H1 (cell line): ENCODE measurements at regions not wholly inside any gene's neighbourhood (a gene's known extent, or its start where the extent isn't known, plus 50 kb on each side); places are given as distances from the start of the nearest gene placed in this dataset.

Experiments used
- CTCF ChIA-PET: fragments of 300-600 bp; sonication (Branson Sonifier 250); formaldehyde crosslinking; loops from one replicate; lab custom pipeline; 2021; ENCODE audit not compliant: partially characterized antibody; lab: Charles Lee
- POLR2A ChIA-PET: fragments of 300-600 bp; sonication (Branson Sonifier 250); formaldehyde crosslinking; loops from one replicate; lab custom pipeline; 2021; ENCODE audit warnings: inconsistent platforms; ENCODE audit not compliant: partially characterized antibody; lab: Charles Lee
- DNase-seq, 2 experiments: peaks; one replicate each; pipeline versions ENCODE4 v3.0.0 to v3.0.0-alpha.2; 2010 to 2022; ENCODE audit warnings: low spot score in 2 of 2, low read depth in 1 of 2, mixed read lengths in 1 of 2
- FAIRE-seq: peaks from 2 replicates; lab custom pipeline; 2011; peaks lifted over from hg19 to GRCh38; lab: Jason Lieb, UNC
- H2AFZ ChIP-seq: 2 replicates; pipeline ENCODE4 v1.8.1; 2012; ENCODE audit warnings: low read length, inconsistent platforms
- H2AK5ac ChIP-seq: 2 replicates; pipeline ENCODE4 v1.6.1; 2013; ENCODE audit warnings: low read depth, low read length
- H2BK120ac ChIP-seq: replicated peaks from 2 replicates; pipeline ENCODE3; 2013; ENCODE audit warnings: low read depth, low read length, inconsistent platforms
- H2BK12ac ChIP-seq: 2 replicates; pipeline ENCODE4 v1.6.1; 2013; ENCODE audit warnings: low read depth, low read length
- H2BK15ac ChIP-seq: 2 replicates; pipeline ENCODE4 v1.6.1; 2013; ENCODE audit warnings: low read length
- H2BK20ac ChIP-seq: 2 replicates; pipeline ENCODE4 v1.6.1; 2013; ENCODE audit warnings: low read length
- H2BK5ac ChIP-seq: 2 replicates; pipeline ENCODE4 v1.6.1; 2013; ENCODE audit warnings: low read depth, low read length
- H3K14ac ChIP-seq: 2 replicates; pipeline ENCODE4 v1.6.1; 2013; ENCODE audit warnings: inconsistent platforms; ENCODE audit not compliant: insufficient read length
- H3K18ac ChIP-seq: 2 replicates; pipeline ENCODE4 v1.6.1; 2013; ENCODE audit warnings: low read length; ENCODE audit errors: extremely low read depth
- H3K23ac ChIP-seq: 2 replicates; pipeline ENCODE4 v1.6.1; 2013; ENCODE audit warnings: inconsistent platforms; ENCODE audit not compliant: insufficient read length
- H3K23me2 ChIP-seq: 2 replicates; pipeline ENCODE4 v1.6.1; 2013; ENCODE audit warnings: low read depth, low read length
- H3K27ac ChIP-seq: 2 replicates; pipeline ENCODE4 v1.6.1; 2011; ENCODE audit warnings: low read depth, low read length, inconsistent platforms
- H3K27me3 ChIP-seq, 4 experiments: replicated peaks in 1 of 4; 1 replicate in 1 of 4; 2 replicates in 3 of 4; pipeline versions ENCODE4 v1.6.1 to v1.8.1; 2011 to 2013; ENCODE audit warnings: low read length in 3 of 4, mild to moderate bottlenecking in 3 of 4, inconsistent platforms in 2 of 4, mixed read lengths in 2 of 4, moderate library complexity in 1 of 4; ENCODE audit not compliant: control insufficient read depth in 3 of 4, insufficient read depth in 3 of 4; ENCODE audit errors: extremely low read depth in 1 of 4
- H3K36me3 ChIP-seq, 4 experiments: 2 replicates each; pipeline versions ENCODE4 v1.6.1 to v1.8.1; 2011 to 2013; ENCODE audit warnings: mild to moderate bottlenecking in 4 of 4, low read length in 3 of 4, moderate library complexity in 2 of 4, control low read depth in 1 of 4, inconsistent platforms in 1 of 4; ENCODE audit not compliant: insufficient read depth in 4 of 4, control insufficient read depth in 2 of 4
- H3K4ac ChIP-seq: replicated peaks from 2 replicates; pipeline ENCODE3; 2013; ENCODE audit warnings: low read length, low read depth, mixed read lengths, inconsistent platforms; ENCODE audit not compliant: insufficient read length
- H3K4me1 ChIP-seq, 4 experiments: replicated peaks in 1 of 4; 1 replicate in 1 of 4; 2 replicates in 3 of 4; pipeline versions ENCODE4 v1.6.1 to v1.8.1; 2011 to 2013; ENCODE audit warnings: low read length in 3 of 4, inconsistent platforms in 2 of 4, mixed read lengths in 1 of 4; ENCODE audit not compliant: insufficient read depth in 4 of 4, control insufficient read depth in 3 of 4
- H3K4me2 ChIP-seq, 2 experiments: 2 replicates each; pipeline versions ENCODE4 v1.6.1 to v1.8.1; 2011 to 2013; ENCODE audit warnings: low read depth in 2 of 2, low read length in 2 of 2, control low read depth in 1 of 2, inconsistent platforms in 1 of 2, mild to moderate bottlenecking in 1 of 2; ENCODE audit not compliant: insufficient read depth in 1 of 2
- H3K4me3 ChIP-seq, 4 experiments: fragments of 200-600, 300-600 bp in 1 of 4; sonication (generic), shearing (Covaris generic), sonication (Bioruptor Twin) in 1 of 4; 2 replicates each; pipeline versions ENCODE4 v1.5.1 to v1.8.1; 2011 to 2016; ENCODE audit warnings: low read length in 4 of 4, low read depth in 3 of 4, control low read depth in 2 of 4, inconsistent platforms in 2 of 4, mild to moderate bottlenecking in 2 of 4, mixed read lengths in 1 of 4, moderate library complexity in 1 of 4; ENCODE audit not compliant: insufficient read depth in 2 of 4; ENCODE audit errors: extremely low read depth in 1 of 4
- H3K56ac ChIP-seq: replicated peaks from 2 replicates; pipeline ENCODE3; 2013; ENCODE audit warnings: low read depth, mild to moderate bottlenecking, mixed read lengths, low read length, inconsistent platforms; ENCODE audit not compliant: insufficient read length
- H3K79me1 ChIP-seq: 2 replicates; pipeline ENCODE4 v1.6.1; 2013; ENCODE audit warnings: low read depth, low read length, control low read depth
- H3K79me2 ChIP-seq, 2 experiments: 2 replicates each; pipeline versions ENCODE4 v1.6.1 to v1.8.1; 2012 to 2013; ENCODE audit warnings: low read length in 2 of 2, mild to moderate bottlenecking in 2 of 2, inconsistent platforms in 1 of 2; ENCODE audit not compliant: insufficient read depth in 2 of 2, control insufficient read depth in 1 of 2
- H3K9ac ChIP-seq, 4 experiments: replicated peaks in 1 of 4; 1 replicate in 1 of 4; 2 replicates in 3 of 4; pipeline versions ENCODE4 v1.6.1 to v1.8.1; 2011 to 2013; ENCODE audit warnings: low read depth in 3 of 4, low read length in 3 of 4, control low read depth in 2 of 4, mild to moderate bottlenecking in 2 of 4, moderate library complexity in 2 of 4, inconsistent platforms in 1 of 4; ENCODE audit errors: extremely low read depth in 1 of 4
- H3K9me3 ChIP-seq, 2 experiments: 2 replicates each; pipeline versions ENCODE4 v1.6.1 to v1.8.1; 2012 to 2013; ENCODE audit warnings: mild to moderate bottlenecking in 2 of 2, moderate library complexity in 2 of 2, control low read depth in 1 of 2, inconsistent platforms in 1 of 2, low read depth in 1 of 2, low read length in 1 of 2, mixed read lengths in 1 of 2; ENCODE audit not compliant: insufficient read depth in 2 of 2
- H4K20me1 ChIP-seq, 2 experiments: replicated peaks in 1 of 2; 2 replicates each; pipeline versions ENCODE3 to v1.8.1; 2011 to 2013; ENCODE audit warnings: inconsistent platforms in 2 of 2, low read length in 2 of 2, mild to moderate bottlenecking in 1 of 2; ENCODE audit not compliant: insufficient read depth in 2 of 2, control insufficient read depth in 1 of 2
- H4K5ac ChIP-seq: 2 replicates; pipeline ENCODE4 v1.6.1; 2013; ENCODE audit warnings: low read length, low read depth, mixed read lengths, inconsistent platforms; ENCODE audit not compliant: insufficient read length
- H4K8ac ChIP-seq: 2 replicates; pipeline ENCODE4 v1.8.0; 2013; ENCODE audit warnings: mild to moderate bottlenecking, moderate library complexity, low read length, inconsistent platforms; ENCODE audit not compliant: insufficient read depth; ENCODE audit errors: extremely low read depth
- H4K91ac ChIP-seq: replicated peaks from 2 replicates; pipeline ENCODE3; 2013; ENCODE audit warnings: low read length, mixed read lengths, inconsistent platforms; ENCODE audit not compliant: insufficient read length
- POLR2AphosphoS5 ChIP-seq: IDR thresholded peaks from 2 replicates; pipeline ENCODE4 v1.6.1; 2011; ENCODE audit warnings: low read depth, low read length
- WGBS, 2 experiments: shearing (Covaris generic) in 1 of 2; methylation state at CpG; one replicate each; pipeline versions ENCODE4 v1.1.6 to v1.1.7; 2013 to 2015; ENCODE audit warnings: low lambda C conversion rate in 2 of 2, mixed read lengths in 2 of 2, inconsistent platforms in 1 of 2, low coverage in 1 of 2, missing lambda C conversion rate in 1 of 2; ENCODE audit not compliant: insufficient replicate concordance in 2 of 2, insufficient coverage in 1 of 2, insufficient read length in 1 of 2; ENCODE audit errors: extremely low coverage in 1 of 2, missing lambda C conversion rate in 1 of 2; 5-methylcytosine and 5-hydroxymethylcytosine counted together

- ChIA-PET CTCF (no interaction called here), POLR2A (no interaction called here)
- WGBS, 2 experiments: 92% methylated on average over 3 of the region's 3 CpGs; no CpG with 5 or more reads in 1 of the 2 experiments
- Histone ChIP-seq H3K4ac (no peak overlapping the region), H2BK120ac (no peak overlapping the region), H3K23me2 (no peaks in the 10 kb centered on the region), H4K20me1 (no peaks in the 10 kb centered on the region), H4K8ac (no peak overlapping the region), H3K4me3 (no peak overlapping the region), H3K79me1 (no peaks in the 10 kb centered on the region), H2AFZ (peak overlapping the region; percentile 71; the same call in 1 of the 2 replicates), H4K5ac (no peak overlapping the region), H3K27me3 (no peaks in the 10 kb centered on the region), H3K4me1 (no peaks in the 10 kb centered on the region), H2BK15ac (no peak overlapping the region), H3K79me2 (no peaks in the 10 kb centered on the region), H3K23ac (no peak overlapping the region), H3K27ac (no peak overlapping the region), H4K91ac (no peak overlapping the region), H3K9me3 (no peaks in the 10 kb centered on the region), H3K36me3 (no peaks in the 10 kb centered on the region), H3K56ac (no peak overlapping the region), H3K14ac (no peak overlapping the region), H2BK20ac (no peak overlapping the region), H2AK5ac (no peak overlapping the region), H3K18ac (no peak overlapping the region), H3K9ac (no peak overlapping the region), H3K4me2 (no peak overlapping the region), H2BK5ac (no peak overlapping the region), H2BK12ac (no peak overlapping the region)
- DNase-seq (no peak), FAIRE-seq (no peak)
- no peak for TF ChIP-seq POLR2AphosphoS5
Observed at GRCh38 chr6:94751641-94752329, 825.5 kb upstream of the MANEA start.
